ENCODE measurements at regions not wholly inside any gene's neighbourhood (a gene's known extent, or its start where the extent isn't known, plus 50 kb on each side); places are given as distances from the start of the nearest gene placed in this dataset.

- TF ChIP-seq CTCF (conservative IDR thresholded peaks at IDR 0.05) = no peak
Measured at GRCh38 chr4:14892563-14892962, 109.7 kb upstream of the CPEB2 start.

GRCh38 chr4:14893713-14894112, 108.6 kb upstream of the CPEB2 start:
- H3K27ac ChIP-seq (ENCODE audit: low read depth, low read length) = no peak overlapping the region
- H3K27ac Mint-ChIP-seq = no peak overlapping the region
- peaks cover 53% of the 10 kb centered on the region for H3K27me3 ChIP-seq (ENCODE audit: control insufficient read depth, insufficient read depth, low read length, poor library complexity, severe bottlenecking)
- DNase-seq = no peak
- no peak overlapping the region for H3K9ac ChIP-seq (ENCODE audit: extremely low read depth, low read length, poor library complexity, severe bottlenecking)
- H3K27me3 Mint-ChIP-seq (ENCODE audit: insufficient read depth) = peaks cover 14% of the 10 kb centered on the region
- no peaks in the 10 kb centered on the region for H3K36me3 Mint-ChIP-seq (ENCODE audit: low read depth)
- TF ChIP-seq CTCF (conservative IDR thresholded peaks at IDR 0.05) = no peak
- no peaks in the 10 kb centered on the region for H3K36me3 ChIP-seq (ENCODE audit: control insufficient read depth, insufficient read depth, low read length)
- H3K4me3 Mint-ChIP-seq = no peak overlapping the region
- whole genome bisulfite sequencing, 2 experiments (ENCODE audit: insufficient coverage in 1 of 2, insufficient read length in 1 of 2) = 90 to 91% methylated on average over 2 to 3 of the region's 3 CpGs
- H3K9me3 Mint-ChIP-seq = no peaks in the 10 kb centered on the region
- no peaks in the 10 kb centered on the region for H3K4me1 Mint-ChIP-seq
- H3K4me1 ChIP-seq (ENCODE audit: control insufficient read depth, insufficient read depth, low read length) = no peaks in the 10 kb centered on the region
- no peaks in the 10 kb centered on the region for H3K9me3 ChIP-seq (ENCODE audit: control insufficient read depth, low read length)
- H3K4me3 ChIP-seq (ENCODE audit: low read length) = no peak overlapping the region

More at GRCh38 chr4:14892563-14892962, 109.7 kb upstream of the CPEB2 start:
- Mint-ChIP-seq H3K27me3 (ENCODE audit: insufficient read depth) (peaks cover 14% of the 10 kb centered on the region), H3K36me3 (ENCODE audit: low read depth) (no peaks in the 10 kb centered on the region), H3K9me3 (no peaks in the 10 kb centered on the region), H3K27ac (no peak overlapping the region), H3K4me1 (no peaks in the 10 kb centered on the region), H3K4me3 (no peak overlapping the region)
- Histone ChIP-seq H3K9ac (ENCODE audit: extremely low read depth, low read length, poor library complexity, severe bottlenecking) (no peak overlapping the region), H3K4me1 (ENCODE audit: control insufficient read depth, insufficient read depth, low read length) (no peaks in the 10 kb centered on the region), H3K27me3 (ENCODE audit: control insufficient read depth, insufficient read depth, low read length, poor library complexity, severe bottlenecking) (peaks cover 41% of the 10 kb centered on the region), H3K9me3 (ENCODE audit: control insufficient read depth, low read length) (no peaks in the 10 kb centered on the region), H3K27ac (ENCODE audit: low read depth, low read length) (no peak overlapping the region), H3K4me3 (ENCODE audit: low read length) (no peak overlapping the region), H3K36me3 (ENCODE audit: control insufficient read depth, insufficient read depth, low read length) (no peaks in the 10 kb centered on the region)
- DNase-seq = no peak
- WGBS, 2 experiments (ENCODE audit: insufficient coverage in 1 of 2, insufficient read length in 1 of 2) = 88 to 100% methylated on average over 2 to 3 of the region's 3 CpGs

GRCh38 chr4:14894392-14895292, 107.6 kb upstream of the CPEB2 start:
- no peak overlapping the region for H3K27ac Mint-ChIP-seq

More at GRCh38 chr4:14894392-14895292, 107.6 kb upstream of the CPEB2 start:
- no peak overlapping the region for H3K27ac ChIP-seq (ENCODE audit: low read depth, low read length)
- Mint-ChIP-seq H3K36me3 (ENCODE audit: low read depth) (no peaks in the 10 kb centered on the region), H3K4me1 (no peaks in the 10 kb centered on the region), H3K27me3 (ENCODE audit: insufficient read depth) (peaks cover 14% of the 10 kb centered on the region), H3K4me3 (no peak overlapping the region), H3K9me3 (no peaks in the 10 kb centered on the region)
- H3K36me3 ChIP-seq (ENCODE audit: control insufficient read depth, insufficient read depth, low read length) = no peaks in the 10 kb centered on the region
- H3K4me3 ChIP-seq (ENCODE audit: low read length) = no peak overlapping the region
- DNase-seq = no peak
- H3K4me1 ChIP-seq (ENCODE audit: control insufficient read depth, insufficient read depth, low read length) = no peaks in the 10 kb centered on the region
- H3K9me3 ChIP-seq (ENCODE audit: control insufficient read depth, low read length) = no peaks in the 10 kb centered on the region
- TF ChIP-seq CTCF (conservative IDR thresholded peaks at IDR 0.05) = no peak
- no peak overlapping the region for H3K9ac ChIP-seq (ENCODE audit: extremely low read depth, low read length, poor library complexity, severe bottlenecking)
- peaks cover 62% of the 10 kb centered on the region for H3K27me3 ChIP-seq (ENCODE audit: control insufficient read depth, insufficient read depth, low read length, poor library complexity, severe bottlenecking)
- WGBS, 2 experiments (ENCODE audit: insufficient coverage in 1 of 2, insufficient read length in 1 of 2) = 93% methylated on average over 1 of the region's 1 CpG; no CpG with 5 or more reads in 1 of the 2 experiments
